ENCODE measurements at regions not wholly inside any gene's neighbourhood (a gene's known extent, or its start where the extent isn't known, plus 50 kb on each side); places are given as distances from the start of the nearest gene placed in this dataset.

DNA sequence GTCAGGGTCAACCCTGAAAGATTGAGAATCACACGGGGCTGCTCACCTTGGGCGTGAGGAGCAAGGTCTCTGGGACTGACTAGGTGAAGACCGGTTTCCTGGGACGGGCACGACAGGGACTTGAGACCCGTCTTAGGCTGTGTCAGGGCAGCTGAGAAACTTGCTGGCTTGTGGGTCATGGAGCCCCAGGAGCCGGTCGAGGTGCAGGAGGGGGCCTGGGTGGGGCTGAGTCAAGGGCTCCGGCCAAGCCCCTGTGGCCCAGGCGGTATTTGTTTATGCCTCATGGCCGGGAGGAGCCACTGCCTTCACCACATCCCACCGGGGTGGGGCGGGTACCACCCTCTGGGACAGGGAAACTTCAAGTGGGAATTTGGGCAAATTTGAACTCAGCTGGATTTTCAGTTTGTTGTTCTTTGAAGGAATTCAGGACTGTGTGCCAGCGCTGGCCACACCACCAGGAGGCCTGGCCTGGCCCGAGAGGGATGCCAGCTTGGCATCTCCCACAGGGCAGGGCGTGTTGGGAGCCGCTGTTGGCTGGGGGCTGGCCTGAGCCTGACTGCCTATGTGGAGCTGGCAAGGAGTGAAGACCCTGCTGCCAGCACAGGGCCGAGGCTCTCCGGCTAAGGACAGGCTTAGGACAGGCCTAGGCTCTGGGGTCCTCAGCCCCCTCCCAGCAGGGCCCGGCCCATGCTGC is 116.1 kb downstream of the METRNL start:
- TF ChIP-seq TAF1 (IDR thresholded peaks at IDR 0.05; ENCODE audit: low read depth) (no peak), FOXM1 (IDR thresholded peaks at IDR 0.05; ENCODE audit: borderline replicate concordance, low read depth) (no peak), EGR1 (IDR thresholded peaks at IDR 0.05) (no peak), NFIC (IDR thresholded peaks at IDR 0.05) (no peak), EP300 (IDR thresholded peaks at IDR 0.05; ENCODE audit: borderline replicate concordance) (no peak), RAD21 (IDR thresholded peaks at IDR 0.05; ENCODE audit: low read depth) (no peak), CREB1 (IDR thresholded peaks at IDR 0.05; ENCODE audit: low read depth) (no peak), YY1 (IDR thresholded peaks at IDR 0.05; ENCODE audit: low read depth) (no peak), ZBTB7A (IDR thresholded peaks at IDR 0.05; ENCODE audit: low read depth) (no peak), CEBPB (IDR thresholded peaks at IDR 0.05) (no peak)
- TF ChIP-seq, protein P1, sequence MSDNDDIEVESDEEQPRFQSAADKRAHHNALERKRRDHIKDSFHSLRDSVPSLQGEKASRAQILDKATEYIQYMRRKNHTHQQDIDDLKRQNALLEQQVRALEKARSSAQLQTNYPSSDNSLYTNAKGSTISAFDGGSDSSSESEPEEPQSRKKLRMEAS (IDR thresholded peaks at IDR 0.05): no peak
- TF ChIP-seq, protein P2, sequence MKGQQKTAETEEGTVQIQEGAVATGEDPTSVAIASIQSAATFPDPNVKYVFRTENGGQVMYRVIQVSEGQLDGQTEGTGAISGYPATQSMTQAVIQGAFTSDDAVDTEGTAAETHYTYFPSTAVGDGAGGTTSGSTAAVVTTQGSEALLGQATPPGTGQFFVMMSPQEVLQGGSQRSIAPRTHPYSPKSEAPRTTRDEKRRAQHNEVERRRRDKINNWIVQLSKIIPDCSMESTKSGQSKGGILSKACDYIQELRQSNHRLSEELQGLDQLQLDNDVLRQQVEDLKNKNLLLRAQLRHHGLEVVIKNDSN (IDR thresholded peaks at IDR 0.05): no peak
- TF ChIP-seq, protein P3, sequence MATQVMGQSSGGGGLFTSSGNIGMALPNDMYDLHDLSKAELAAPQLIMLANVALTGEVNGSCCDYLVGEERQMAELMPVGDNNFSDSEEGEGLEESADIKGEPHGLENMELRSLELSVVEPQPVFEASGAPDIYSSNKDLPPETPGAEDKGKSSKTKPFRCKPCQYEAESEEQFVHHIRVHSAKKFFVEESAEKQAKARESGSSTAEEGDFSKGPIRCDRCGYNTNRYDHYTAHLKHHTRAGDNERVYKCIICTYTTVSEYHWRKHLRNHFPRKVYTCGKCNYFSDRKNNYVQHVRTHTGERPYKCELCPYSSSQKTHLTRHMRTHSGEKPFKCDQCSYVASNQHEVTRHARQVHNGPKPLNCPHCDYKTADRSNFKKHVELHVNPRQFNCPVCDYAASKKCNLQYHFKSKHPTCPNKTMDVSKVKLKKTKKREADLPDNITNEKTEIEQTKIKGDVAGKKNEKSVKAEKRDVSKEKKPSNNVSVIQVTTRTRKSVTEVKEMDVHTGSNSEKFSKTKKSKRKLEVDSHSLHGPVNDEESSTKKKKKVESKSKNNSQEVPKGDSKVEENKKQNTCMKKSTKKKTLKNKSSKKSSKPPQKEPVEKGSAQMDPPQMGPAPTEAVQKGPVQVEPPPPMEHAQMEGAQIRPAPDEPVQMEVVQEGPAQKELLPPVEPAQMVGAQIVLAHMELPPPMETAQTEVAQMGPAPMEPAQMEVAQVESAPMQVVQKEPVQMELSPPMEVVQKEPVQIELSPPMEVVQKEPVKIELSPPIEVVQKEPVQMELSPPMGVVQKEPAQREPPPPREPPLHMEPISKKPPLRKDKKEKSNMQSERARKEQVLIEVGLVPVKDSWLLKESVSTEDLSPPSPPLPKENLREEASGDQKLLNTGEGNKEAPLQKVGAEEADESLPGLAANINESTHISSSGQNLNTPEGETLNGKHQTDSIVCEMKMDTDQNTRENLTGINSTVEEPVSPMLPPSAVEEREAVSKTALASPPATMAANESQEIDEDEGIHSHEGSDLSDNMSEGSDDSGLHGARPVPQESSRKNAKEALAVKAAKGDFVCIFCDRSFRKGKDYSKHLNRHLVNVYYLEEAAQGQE (IDR thresholded peaks at IDR 0.05; ENCODE audit: low read depth): no peak

DNA sequence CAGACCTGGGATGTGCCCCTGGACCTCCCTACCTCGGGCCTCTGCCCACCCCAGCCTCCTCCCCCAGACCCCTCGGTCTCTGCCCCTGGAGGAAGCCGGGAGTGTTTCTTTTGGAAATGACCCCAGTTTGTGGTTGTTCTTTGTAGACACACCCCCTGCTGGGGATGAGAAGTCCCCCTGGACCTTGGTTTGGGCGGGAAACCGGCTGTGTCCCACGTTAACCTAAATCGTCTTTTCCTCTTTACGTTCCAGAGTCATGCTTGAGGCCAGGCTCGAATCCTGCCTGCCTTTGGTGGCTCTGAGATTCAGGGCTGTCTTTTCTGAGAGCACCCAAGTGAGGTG is 116.6 kb downstream of the METRNL start:
- TF ChIP-seq, protein P2 (IDR thresholded peaks at IDR 0.05): no peak
- TF ChIP-seq NFIC (IDR thresholded peaks at IDR 0.05) (no peak), CEBPB (IDR thresholded peaks at IDR 0.05) (no peak), RAD21 (IDR thresholded peaks at IDR 0.05; ENCODE audit: low read depth) (no peak), ZBTB7A (IDR thresholded peaks at IDR 0.05; ENCODE audit: low read depth) (no peak), TAF1 (IDR thresholded peaks at IDR 0.05; ENCODE audit: low read depth) (no peak), EP300 (IDR thresholded peaks at IDR 0.05; ENCODE audit: borderline replicate concordance) (no peak), TEAD4 (IDR thresholded peaks at IDR 0.05) (no peak)
- TF ChIP-seq, protein P1 (IDR thresholded peaks at IDR 0.05): no peak
- TF ChIP-seq, protein P3 (IDR thresholded peaks at IDR 0.05; ENCODE audit: low read depth): no peak

DNA sequence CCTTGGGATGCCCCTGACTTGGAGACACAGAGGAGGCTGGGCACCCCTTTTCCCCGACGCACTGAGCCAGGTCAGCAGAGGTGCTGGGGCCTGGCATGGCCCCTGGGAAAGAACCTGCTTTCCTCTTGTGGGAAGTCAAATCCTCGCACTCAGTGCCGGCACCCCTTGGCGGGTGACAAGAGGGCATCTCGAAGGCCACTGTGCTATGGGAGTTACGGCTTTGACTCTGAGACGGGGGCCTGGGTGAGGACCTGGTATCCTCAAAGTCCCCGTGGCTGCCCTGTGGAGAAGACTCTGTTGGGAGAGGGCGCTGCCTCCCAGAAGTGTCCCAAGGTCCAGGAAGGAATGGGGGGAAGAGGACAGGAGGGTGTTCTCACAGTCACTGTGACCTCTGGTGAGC is 117.0 kb downstream of the METRNL start:
- TF ChIP-seq RAD21 (IDR thresholded peaks at IDR 0.05; ENCODE audit: low read depth) (no peak), FOXM1 (IDR thresholded peaks at IDR 0.05; ENCODE audit: borderline replicate concordance, low read depth) (no peak), ZBTB7A (IDR thresholded peaks at IDR 0.05; ENCODE audit: low read depth) (no peak), NFIC (IDR thresholded peaks at IDR 0.05) (no peak), EGR1 (IDR thresholded peaks at IDR 0.05) (no peak), EP300 (IDR thresholded peaks at IDR 0.05; ENCODE audit: borderline replicate concordance) (no peak), CEBPB (IDR thresholded peaks at IDR 0.05) (no peak), YY1 (IDR thresholded peaks at IDR 0.05; ENCODE audit: low read depth) (no peak), TEAD4 (IDR thresholded peaks at IDR 0.05) (no peak)
- TF ChIP-seq, protein P3 (IDR thresholded peaks at IDR 0.05; ENCODE audit: low read depth): no peak
- TF ChIP-seq, protein P2 (IDR thresholded peaks at IDR 0.05): no peak
- TF ChIP-seq, protein P1 (IDR thresholded peaks at IDR 0.05): no peak
